ENCODE measurements at regions not wholly inside any gene's neighbourhood (a gene's known extent, or its start where the extent isn't known, plus 50 kb on each side); places are given as distances from the start of the nearest gene placed in this dataset.

GRCh38 chr11:134665571-134666270 lies 253.7 kb upstream of the B3GAT1 start:
- Histone ChIP-seq H3K9me3 (no peaks in the 10 kb centered on the region), H3K4me1 (no peaks in the 10 kb centered on the region), H3K27ac (no peak overlapping the region), H3K4me3 (no peak overlapping the region), H3K36me3 (no peaks in the 10 kb centered on the region), H3K27me3 (no peaks in the 10 kb centered on the region)
- TF ChIP-seq EP300 (IDR thresholded peaks at IDR 0.05) = no peak
- TF ChIP-seq POLR2A (IDR thresholded peaks at IDR 0.05) = no peak
- no peak for TF ChIP-seq POLR2AphosphoS5 (IDR thresholded peaks at IDR 0.05)
- no peak for TF ChIP-seq CTCF (IDR thresholded peaks at IDR 0.05)
- WGBS, 2 donors = 80% methylated on average over 19 of the region's 19 CpGs
- DNase-seq (no peak), ATAC-seq (ENCODE audit: low FRiP score in 2 of 2) (no peak)

DNA sequence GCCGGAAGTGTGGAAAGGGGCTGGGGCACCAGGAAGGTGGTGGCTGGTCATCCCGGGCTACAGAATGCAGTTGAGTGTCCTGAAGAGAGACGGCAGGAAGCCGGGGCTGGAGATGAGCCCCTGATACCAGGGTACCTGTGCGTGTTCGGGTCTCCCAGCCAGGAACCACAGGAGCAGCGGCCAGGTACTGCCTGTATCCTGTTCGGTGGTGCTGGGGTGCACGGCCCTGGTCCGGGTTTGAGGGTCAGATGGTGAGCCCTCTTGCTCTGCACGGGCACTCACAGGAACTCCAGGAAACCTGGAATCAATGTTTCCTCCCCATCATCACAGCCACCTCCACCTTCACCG lies 253.1 kb upstream of the B3GAT1 start:
- DNase-seq = no peak

DNA sequence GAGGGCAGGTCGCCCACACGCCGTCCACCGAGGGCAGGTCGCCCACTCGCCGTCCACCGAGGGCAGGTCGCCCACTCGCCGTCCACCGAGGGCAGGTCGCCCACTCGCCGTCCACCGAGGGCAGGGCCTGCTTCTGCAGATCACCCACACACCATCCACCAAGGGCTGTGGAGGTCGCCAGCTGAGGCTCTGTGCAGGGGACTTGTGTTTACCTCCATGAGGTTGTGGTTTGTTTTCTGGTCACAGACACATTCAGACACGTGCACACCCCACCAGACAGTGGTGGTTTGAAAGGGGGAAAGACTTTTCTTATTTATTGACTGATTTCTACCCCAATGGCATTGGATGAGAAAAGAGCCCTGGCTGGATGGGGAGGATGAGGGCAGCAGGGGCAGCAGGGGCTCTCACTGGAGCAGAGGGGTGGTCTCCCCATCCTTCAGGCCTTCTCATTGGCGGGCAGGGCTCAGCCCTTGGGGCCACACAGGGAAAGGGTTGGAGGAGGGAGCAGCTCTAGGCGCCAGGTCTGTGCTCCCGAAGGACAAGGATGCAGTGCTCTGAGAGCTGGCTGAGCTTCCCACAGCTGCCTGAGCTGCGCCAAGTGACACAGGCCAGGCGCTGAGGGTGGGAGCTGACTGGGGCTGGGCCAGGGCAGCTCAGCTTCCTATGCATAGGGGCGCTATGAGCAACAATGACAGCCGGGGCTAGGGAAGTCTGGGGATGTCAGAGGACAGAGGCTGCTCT lies 252.6 kb upstream of the B3GAT1 start:
- TF ChIP-seq EP300 (IDR thresholded peaks at IDR 0.05) (no peak), POLR2AphosphoS5 (IDR thresholded peaks at IDR 0.05) (no peak), POLR2A (IDR thresholded peaks at IDR 0.05) (no peak), CTCF (IDR thresholded peaks at IDR 0.05) (no peak)

More for the DNA sequence above, 253.1 kb upstream of the B3GAT1 start:
- H3K9me3 ChIP-seq = no peaks in the 10 kb centered on the region
- no peaks in the 10 kb centered on the region for H3K36me3 ChIP-seq
- TF ChIP-seq POLR2AphosphoS5 (IDR thresholded peaks at IDR 0.05) (no peak), POLR2A (IDR thresholded peaks at IDR 0.05) (no peak), CTCF (IDR thresholded peaks at IDR 0.05) (no peak), EP300 (IDR thresholded peaks at IDR 0.05) (no peak)
- WGBS, 2 donors = 71 to 83% methylated on average over 4 to 12 of the region's 12 CpGs
- no peaks in the 10 kb centered on the region for H3K4me1 ChIP-seq
- no peak overlapping the region for H3K4me3 ChIP-seq
- no peaks in the 10 kb centered on the region for H3K27me3 ChIP-seq
- no peak for ATAC-seq (ENCODE audit: low FRiP score in 2 of 2)
- H3K27ac ChIP-seq = no peak overlapping the region

DNA sequence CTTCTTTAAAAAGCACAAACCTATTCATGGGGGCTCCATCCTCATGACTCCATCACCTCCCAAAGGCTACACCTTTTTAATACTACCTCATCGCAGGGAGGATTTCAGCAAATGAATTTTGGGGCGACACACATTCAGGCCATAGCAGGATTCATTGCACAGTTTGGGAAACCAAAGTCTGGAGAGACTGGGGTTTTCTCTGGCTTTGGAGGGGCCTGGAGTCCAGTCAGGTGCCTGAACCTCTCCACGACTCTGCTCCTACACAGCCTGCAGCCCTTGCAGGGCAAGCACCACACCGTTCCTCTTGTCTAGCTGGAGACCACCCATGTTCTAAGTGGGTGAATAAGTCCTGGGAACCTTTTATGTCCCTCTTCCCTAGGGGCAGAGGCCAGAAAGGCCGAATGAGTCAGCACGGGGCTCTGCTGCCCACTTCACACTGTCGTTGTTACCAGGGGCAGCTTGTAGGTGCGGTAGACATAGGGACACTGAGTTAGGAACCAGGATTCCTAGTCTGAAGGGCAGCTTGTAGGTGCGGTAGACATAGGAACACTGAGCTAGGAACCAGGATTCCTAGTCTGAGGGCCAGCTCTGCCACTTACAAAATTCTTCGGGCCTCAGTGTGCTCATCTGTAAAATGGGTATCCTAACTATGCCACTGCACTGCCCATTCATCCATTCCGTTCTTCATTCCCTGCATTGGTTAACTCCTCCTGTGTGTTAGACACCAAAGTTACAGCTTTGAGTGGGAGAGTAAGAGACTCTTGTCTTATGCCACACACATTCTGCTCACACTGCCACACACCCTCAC lies 251.7 kb upstream of the B3GAT1 start:
- ATAC-seq (ENCODE audit: low FRiP score in 2 of 2) = no peak
- Histone ChIP-seq H3K36me3 (no peaks in the 10 kb centered on the region), H3K27me3 (no peaks in the 10 kb centered on the region), H3K27ac (no peak overlapping the region), H3K9me3 (no peaks in the 10 kb centered on the region), H3K4me1 (no peaks in the 10 kb centered on the region), H3K4me3 (no peak overlapping the region)
- WGBS, 2 donors = 84 to 86% methylated on average over 11 of the region's 11 CpGs
- TF ChIP-seq CTCF (IDR thresholded peaks at IDR 0.05) = no peak
- no peak for TF ChIP-seq EP300 (IDR thresholded peaks at IDR 0.05)
- no peak for TF ChIP-seq POLR2AphosphoS5 (IDR thresholded peaks at IDR 0.05)
- no peak for TF ChIP-seq POLR2A (IDR thresholded peaks at IDR 0.05)
- DNase-seq = no peak

More for the DNA sequence above, 252.6 kb upstream of the B3GAT1 start:
- WGBS, 2 donors = 71 to 86% methylated on average over 17 to 24 of the region's 25 CpGs
- H3K36me3 ChIP-seq = no peaks in the 10 kb centered on the region
- H3K4me1 ChIP-seq = no peaks in the 10 kb centered on the region
- no peak overlapping the region for H3K4me3 ChIP-seq
- H3K27me3 ChIP-seq = no peaks in the 10 kb centered on the region
- DNase-seq (no peak), ATAC-seq (ENCODE audit: low FRiP score in 2 of 2) (no peak)
- H3K27ac ChIP-seq = no peak overlapping the region
- no peaks in the 10 kb centered on the region for H3K9me3 ChIP-seq
